GM18861 (cell line): ENCODE measurements at regions not wholly inside any gene's neighbourhood (a gene's known extent, or its start where the extent isn't known, plus 50 kb on each side); places are given as distances from the start of the nearest gene placed in this dataset.
A peak's percentile ranks its signal among the peaks of the same experiment; 100 is the strongest.

Experiments used
- ATAC-seq: cut with Tn5 transposase; IDR thresholded peaks from one replicate; pipeline ENCODE4 v1.9.1; 2021; ENCODE audit not compliant: unreplicated experiment

DNA sequence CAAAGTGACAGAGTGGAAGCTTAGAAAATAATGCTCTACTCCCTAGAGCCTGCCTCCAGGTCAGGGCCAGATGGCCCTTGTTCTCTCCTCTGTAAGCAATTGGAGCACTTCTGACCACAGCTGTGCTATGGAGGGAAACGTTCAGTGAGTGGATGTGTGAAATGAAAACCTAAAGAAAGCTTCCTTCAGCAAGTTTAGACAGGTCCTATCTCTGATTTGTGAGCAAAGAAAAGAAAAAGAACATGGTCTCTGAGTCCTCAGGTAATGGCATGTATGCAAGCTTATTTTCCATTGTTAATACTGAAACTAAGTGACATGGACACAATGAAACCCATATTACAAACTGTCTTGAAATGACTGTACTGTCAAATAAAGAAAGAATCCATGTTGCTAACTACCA lies 1486.8 kb downstream of the EFNB2 start:
- no peak for ATAC-seq

GRCh38 chr13:105047676-105048295 lies 1487.7 kb downstream of the EFNB2 start:
- ATAC-seq, result no peak

GRCh38 chr13:105037110-105037509 lies 1498.4 kb downstream of the EFNB2 start:
- ATAC-seq, result no peak

- ATAC-seq, result no peak
Measured at GRCh38 chr13:105035092-105035491, 1500.4 kb downstream of the EFNB2 start.

- ATAC-seq, result no peak
Measured at GRCh38 chr13:105033999-105034398, 1501.5 kb downstream of the EFNB2 start.

DNA sequence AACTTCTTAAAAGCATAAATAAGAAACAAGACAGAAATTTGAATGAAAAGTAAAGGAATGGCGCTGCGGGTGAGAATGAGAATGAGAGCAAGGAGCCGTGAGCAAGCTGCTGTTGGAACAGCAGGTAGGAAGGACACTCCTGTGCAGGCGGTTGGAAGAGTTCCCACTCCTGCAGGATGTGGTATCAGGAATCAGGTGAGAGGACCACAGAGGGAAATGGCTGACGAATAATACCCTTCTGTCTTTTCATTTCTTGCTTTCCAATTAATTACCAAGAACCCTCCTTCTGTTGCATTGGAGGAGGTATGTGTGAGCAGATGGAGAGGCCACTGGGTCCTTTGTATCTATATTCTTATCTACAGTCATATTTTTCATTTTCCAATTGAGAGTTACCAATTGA lies 1504.2 kb downstream of the EFNB2 start:
- ATAC-seq, result no peak

DNA sequence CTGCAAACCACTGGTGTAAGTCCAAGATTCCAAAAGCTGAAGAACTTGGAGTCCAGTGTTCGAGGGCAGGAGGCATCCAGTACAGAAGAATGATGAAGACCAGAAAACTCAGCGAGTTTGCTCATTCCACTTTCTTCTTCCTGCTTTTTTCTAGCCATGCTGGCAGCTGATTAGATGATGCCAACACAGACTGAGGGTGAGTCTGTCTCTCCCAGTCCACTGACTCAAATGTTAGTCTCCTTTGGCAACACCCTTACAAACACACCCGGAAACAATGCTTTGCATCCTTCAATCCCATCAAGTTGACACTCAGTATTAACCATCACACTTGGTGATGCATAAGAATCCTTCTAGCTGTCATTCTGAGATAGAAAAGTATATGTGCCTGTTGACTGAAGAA lies 1504.6 kb downstream of the EFNB2 start:
- ATAC-seq, result no peak

GRCh38 chr13:105019073-105019472 lies 1516.4 kb downstream of the EFNB2 start:
- no peak for ATAC-seq

- ATAC-seq, result no peak
Measured at GRCh38 chr13:105016266-105016665, 1519.2 kb downstream of the EFNB2 start.

- no peak for ATAC-seq
Measured at GRCh38 chr13:105008604-105009003, 1526.9 kb downstream of the EFNB2 start.

DNA sequence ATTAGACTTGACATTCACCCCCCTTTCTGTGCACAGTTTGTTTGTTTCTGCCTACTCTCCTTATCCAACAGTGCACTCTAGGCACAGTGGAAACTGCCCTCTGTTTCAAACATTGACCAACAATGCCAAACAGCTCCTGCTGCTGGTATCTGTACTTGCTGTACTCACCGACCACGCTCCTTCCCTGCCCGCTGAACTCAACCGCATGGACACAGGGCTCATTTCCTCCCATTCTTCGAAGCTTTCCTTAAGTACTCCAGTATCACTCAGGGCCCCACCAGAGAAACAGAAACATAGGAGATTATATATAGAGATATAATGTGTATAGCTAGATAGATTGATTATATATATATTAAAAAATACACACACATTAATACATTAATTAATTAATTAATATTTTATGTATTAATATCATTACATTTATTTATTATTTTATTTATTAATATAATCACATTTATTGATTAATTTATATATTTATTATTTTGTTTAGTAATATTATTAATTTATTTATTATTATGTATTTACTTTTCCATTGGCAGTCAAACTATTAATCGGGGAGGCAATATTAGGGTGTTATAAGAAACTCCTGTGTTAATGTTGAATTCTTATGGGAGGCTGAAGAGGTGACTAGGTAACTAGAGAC lies 1528.2 kb downstream of the EFNB2 start:
- no peak for ATAC-seq

DNA sequence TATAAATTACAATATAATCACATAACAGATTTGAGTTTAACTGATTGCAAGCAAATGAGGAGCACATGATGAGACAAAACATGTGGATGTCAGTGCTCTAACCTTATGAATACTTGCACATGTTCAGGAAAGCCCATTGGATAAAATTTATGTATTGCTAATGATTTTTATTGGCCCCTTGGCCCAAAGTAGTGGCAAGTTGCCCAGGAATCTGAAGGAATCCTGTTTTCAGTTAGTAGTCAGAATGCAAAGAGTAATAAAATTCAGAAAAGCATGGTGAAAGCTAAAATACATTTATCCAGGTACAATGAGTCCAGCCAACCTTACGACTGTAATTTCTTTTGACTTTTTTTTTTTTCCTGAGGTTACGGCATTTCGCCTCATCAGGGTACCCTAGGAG lies 1539.4 kb downstream of the EFNB2 start:
- no peak for ATAC-seq

DNA sequence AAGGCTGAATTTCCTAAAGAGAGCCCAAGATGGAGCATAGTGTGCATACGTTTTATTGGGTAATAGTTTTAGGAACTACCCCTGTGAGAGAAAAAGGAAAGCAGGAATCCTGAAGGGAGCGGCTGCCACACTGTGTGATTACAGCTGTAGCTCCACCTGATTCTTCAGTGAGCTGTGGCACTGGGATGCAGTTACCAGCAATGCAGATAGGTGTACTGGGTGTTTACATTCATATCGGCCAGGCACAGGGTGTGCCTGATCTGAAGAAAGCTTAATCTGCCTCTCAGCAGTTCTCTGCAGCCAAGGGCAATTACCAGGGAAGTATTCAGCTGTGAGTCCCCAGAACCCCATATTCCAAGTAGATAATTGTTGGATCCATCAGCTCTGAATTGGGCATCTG lies 1541.8 kb downstream of the EFNB2 start:
- no peak for ATAC-seq

GRCh38 chr13:104987621-104988020 lies 1547.8 kb downstream of the EFNB2 start:
- no peak for ATAC-seq

DNA sequence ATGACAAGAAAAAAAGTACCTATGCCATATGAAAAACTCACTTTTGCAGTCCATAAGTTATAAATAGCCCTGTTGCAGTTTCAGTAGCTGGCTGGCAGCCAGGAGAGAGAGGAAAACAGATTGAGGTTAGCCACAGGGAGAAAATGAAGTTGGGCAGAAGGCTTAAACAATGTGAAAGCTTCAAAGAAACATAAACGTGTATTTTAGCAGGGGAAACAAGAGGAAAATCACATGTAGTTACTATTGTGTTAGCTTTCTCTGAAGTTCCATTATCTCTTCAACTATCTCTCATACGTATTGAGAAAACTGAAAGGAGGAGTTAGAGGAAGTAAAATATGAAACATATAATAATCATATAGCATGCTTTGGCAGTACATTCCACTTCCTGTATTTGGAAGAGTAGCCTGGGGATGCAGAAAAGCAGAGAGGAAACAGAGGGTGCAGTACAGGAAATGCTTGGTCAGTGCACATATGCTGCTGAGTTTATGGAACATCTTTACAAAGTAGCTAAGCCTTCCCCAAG lies 1551.1 kb downstream of the EFNB2 start:
- ATAC-seq, result peak; percentile 62

GRCh38 chr13:104983601-104984000 lies 1551.9 kb downstream of the EFNB2 start:
- no peak for ATAC-seq

DNA sequence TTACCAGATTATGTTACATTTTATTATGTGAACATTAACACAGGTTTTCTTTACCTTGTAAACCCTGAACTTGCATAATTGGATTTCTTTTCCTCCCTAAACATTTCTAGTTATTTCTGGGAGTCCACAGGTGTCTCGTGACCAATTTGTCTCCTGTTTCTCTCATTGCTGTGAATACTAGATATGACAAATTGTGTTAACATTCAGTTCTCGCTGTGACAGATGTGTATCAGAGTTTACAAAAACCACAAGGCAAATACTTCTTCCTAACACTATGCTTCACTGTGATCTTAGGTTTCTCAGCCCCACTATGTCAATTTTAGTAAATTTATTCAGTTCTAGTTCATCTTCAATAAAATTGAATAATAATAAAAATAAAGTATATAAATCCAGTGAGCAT lies 1554.9 kb downstream of the EFNB2 start:
- ATAC-seq, result no peak

- no peak for ATAC-seq
Measured at GRCh38 chr13:104979281-104980030, 1556.0 kb downstream of the EFNB2 start.

- no peak for ATAC-seq
Measured at GRCh38 chr13:104976986-104977385, 1558.5 kb downstream of the EFNB2 start.

GRCh38 chr13:104975272-104975671 lies 1560.2 kb downstream of the EFNB2 start:
- no peak for ATAC-seq

- ATAC-seq, result no peak
Measured at GRCh38 chr13:104968876-104969275, 1566.6 kb downstream of the EFNB2 start.
